Lung (tissue), 11 donors: ENCODE measurements at regions not wholly inside any gene's neighbourhood (a gene's known extent, or its start where the extent isn't known, plus 50 kb on each side); places are given as distances from the start of the nearest gene placed in this dataset.

Experiments used
- ATAC-seq: fragments of 200-7000 bp; cut with Tn5 transposase; one replicate; pipeline ENCODE4 v1.9.1; 2020; ENCODE audit warnings: moderate number of reproducible peaks; ENCODE audit not compliant: insufficient read depth, low FRiP score
- DNase-seq, 3 donors: peaks; one replicate each; pipeline ENCODE4 v3.0.0-alpha.2; 2013 to 2017
- H3K27ac ChIP-seq, 2 donors: one replicate each; pipeline ENCODE4 v1.5.1; 2013; ENCODE audit warnings: mild to moderate bottlenecking in 2 of 2, moderate library complexity in 2 of 2, control low read depth in 1 of 2, inconsistent platforms in 1 of 2, low read depth in 1 of 2, low read length in 1 of 2
- H3K27me3 ChIP-seq, 3 donors: one replicate each; pipeline ENCODE4 v1.5.1; 2013; ENCODE audit warnings: low read length in 2 of 3; ENCODE audit not compliant: control insufficient read depth in 3 of 3, insufficient read depth in 3 of 3
- H3K36me3 ChIP-seq, 4 donors: one replicate each; pipeline ENCODE4 v1.5.1; 2013; ENCODE audit warnings: low read length in 4 of 4, mild to moderate bottlenecking in 1 of 4, moderate library complexity in 1 of 4; ENCODE audit not compliant: control insufficient read depth in 4 of 4, insufficient read depth in 4 of 4
- H3K4me1 ChIP-seq, 5 donors: one replicate each; pipeline ENCODE4 v1.5.1; 2013; ENCODE audit warnings: low read length in 5 of 5, mild to moderate bottlenecking in 2 of 5, moderate library complexity in 1 of 5; ENCODE audit not compliant: control insufficient read depth in 5 of 5, insufficient read depth in 5 of 5
- H3K4me3 ChIP-seq: one replicate; pipeline ENCODE4 v1.5.1; 2013; ENCODE audit warnings: mild to moderate bottlenecking, control low read depth, moderate library complexity
- H3K9ac ChIP-seq, 2 donors: one replicate each; pipeline ENCODE4 v1.5.1; 2013; ENCODE audit warnings: low read length in 2 of 2, control low read depth in 1 of 2; ENCODE audit not compliant: insufficient read depth in 1 of 2
- H3K9me3 ChIP-seq, 4 donors: one replicate each; pipeline ENCODE4 v1.5.1; 2013; ENCODE audit warnings: low read length in 3 of 4, mild to moderate bottlenecking in 1 of 4, moderate library complexity in 1 of 4; ENCODE audit not compliant: control insufficient read depth in 4 of 4, insufficient read depth in 3 of 4
- WGBS, 2 donors: extraction: QIAGEN DNeasy Blood & Tissue Kit; methylation state at CpG; one replicate each; pipeline ENCODE4 v1.1.7; 2013; 5-methylcytosine and 5-hydroxymethylcytosine counted together
- TF ChIP-seq, protein P1 (sequence below): IDR thresholded peaks from 2 replicates; pipeline ENCODE4 v1.5.1; 2012; ENCODE audit warnings: mild to moderate bottlenecking; ENCODE audit errors: control extremely low read depth, extremely low read depth
- donor health status: control.
- donor health status: control.
- donor health status: Bipolar disorder and iron deficiency.
- donor health status: healthy.
- donor health status: DM: yes; HTN: yes; CAD: no.

DNA sequence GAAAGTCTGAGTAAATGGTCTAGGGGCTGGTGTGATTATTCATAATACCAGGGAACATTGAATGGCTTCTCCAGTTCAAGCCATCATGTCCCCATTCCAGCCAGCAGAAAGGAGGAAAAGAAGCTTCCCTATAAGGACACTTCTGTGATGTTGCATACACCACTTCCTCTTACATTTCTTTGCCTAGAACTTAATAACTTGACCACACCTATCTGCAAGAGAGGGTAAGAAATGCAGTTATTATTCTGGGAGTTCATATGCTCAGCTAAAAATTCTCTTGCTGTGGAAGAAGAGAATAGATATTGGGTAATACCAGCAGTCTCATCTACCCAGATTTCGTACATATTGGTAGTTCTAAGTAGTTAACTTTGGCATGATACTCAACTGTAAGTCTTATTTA lies 166.1 kb downstream of the SLC28A3 start:
- Histone ChIP-seq H3K9me3 (no peaks in the 10 kb centered on the region), H3K36me3 (no peaks in the 10 kb centered on the region), H3K27ac (no peak overlapping the region), H3K9ac (no peak overlapping the region), H3K27me3 (no peaks in the 10 kb centered on the region), H3K4me3 (no peak overlapping the region), H3K4me1 (peaks cover 0 to 10% (median 4%) of the 10 kb centered on the region in 5 donors)
- 34 to 50% methylated on average over 1 of the region's 1 CpG for WGBS, 2 donors
- ATAC-seq (peak; percentile 31), DNase-seq (no peak)
- TF ChIP-seq, protein P1, sequence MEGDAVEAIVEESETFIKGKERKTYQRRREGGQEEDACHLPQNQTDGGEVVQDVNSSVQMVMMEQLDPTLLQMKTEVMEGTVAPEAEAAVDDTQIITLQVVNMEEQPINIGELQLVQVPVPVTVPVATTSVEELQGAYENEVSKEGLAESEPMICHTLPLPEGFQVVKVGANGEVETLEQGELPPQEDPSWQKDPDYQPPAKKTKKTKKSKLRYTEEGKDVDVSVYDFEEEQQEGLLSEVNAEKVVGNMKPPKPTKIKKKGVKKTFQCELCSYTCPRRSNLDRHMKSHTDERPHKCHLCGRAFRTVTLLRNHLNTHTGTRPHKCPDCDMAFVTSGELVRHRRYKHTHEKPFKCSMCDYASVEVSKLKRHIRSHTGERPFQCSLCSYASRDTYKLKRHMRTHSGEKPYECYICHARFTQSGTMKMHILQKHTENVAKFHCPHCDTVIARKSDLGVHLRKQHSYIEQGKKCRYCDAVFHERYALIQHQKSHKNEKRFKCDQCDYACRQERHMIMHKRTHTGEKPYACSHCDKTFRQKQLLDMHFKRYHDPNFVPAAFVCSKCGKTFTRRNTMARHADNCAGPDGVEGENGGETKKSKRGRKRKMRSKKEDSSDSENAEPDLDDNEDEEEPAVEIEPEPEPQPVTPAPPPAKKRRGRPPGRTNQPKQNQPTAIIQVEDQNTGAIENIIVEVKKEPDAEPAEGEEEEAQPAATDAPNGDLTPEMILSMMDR = no peak

DNA sequence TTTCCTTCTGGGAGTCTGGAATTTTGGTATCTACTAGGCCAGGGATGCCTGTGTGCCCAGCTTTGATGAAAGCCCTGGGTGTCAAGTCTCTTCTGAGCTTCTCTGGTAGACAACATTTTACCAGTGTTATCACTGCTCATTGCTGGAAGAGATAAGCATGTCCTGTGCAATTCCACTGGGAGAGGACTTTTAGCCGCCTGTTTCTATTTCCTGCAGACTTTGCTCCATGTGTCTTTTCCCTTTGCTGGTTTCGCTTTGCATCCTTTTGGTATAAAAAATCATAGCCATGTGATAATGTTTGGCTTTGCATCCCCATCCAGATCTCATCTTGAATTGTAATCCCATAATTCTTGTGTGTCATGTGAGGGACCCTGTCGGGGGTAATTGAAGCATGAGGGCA lies 163.2 kb downstream of the SLC28A3 start:
- H3K9me3 ChIP-seq = no peaks in the 10 kb centered on the region
- no peak overlapping the region for H3K9ac ChIP-seq
- ATAC-seq (no peak), DNase-seq (no peak)
- H3K36me3 ChIP-seq = no peaks in the 10 kb centered on the region
- no peaks in the 10 kb centered on the region for H3K27me3 ChIP-seq
- WGBS, 2 donors = 89 to 92% methylated on average over 3 of the region's 3 CpGs
- H3K4me1 ChIP-seq = peaks cover 0 to 9% (median 0%) of the 10 kb centered on the region in 5 donors
- TF ChIP-seq, protein P1 = no peak
- no peak overlapping the region for H3K4me3 ChIP-seq
- H3K27ac ChIP-seq = no peak overlapping the region

DNA sequence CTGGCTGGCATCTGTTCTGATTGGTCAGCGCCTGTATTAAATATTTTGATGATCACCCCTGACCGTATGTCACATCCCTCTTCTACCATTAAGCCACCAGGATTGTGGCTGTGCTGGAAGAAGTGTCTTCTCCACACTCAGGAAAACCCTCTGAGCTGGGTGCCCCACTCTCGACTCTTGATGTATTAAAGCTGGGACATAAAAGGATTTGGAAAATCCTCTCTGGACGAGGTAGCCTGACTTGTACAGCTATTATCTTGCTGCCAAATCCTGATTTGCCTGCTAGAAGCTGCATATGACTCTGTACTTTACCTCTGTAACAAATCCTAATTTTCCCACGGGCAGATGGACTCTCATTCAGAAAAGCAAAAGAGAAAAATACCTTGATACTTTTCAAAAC lies 161.0 kb downstream of the SLC28A3 start:
- H3K4me1 ChIP-seq = peaks cover 0 to 9% (median 0%) of the 10 kb centered on the region in 5 donors
- ATAC-seq (no peak), DNase-seq (no peak)
- WGBS, 2 donors = 87 to 94% methylated on average over 5 of the region's 5 CpGs
- H3K27me3 ChIP-seq = no peaks in the 10 kb centered on the region
- TF ChIP-seq, protein P1 = no peak
- H3K36me3 ChIP-seq = no peaks in the 10 kb centered on the region
- no peak overlapping the region for H3K9ac ChIP-seq
- H3K27ac ChIP-seq = no peak overlapping the region
- H3K9me3 ChIP-seq = no peaks in the 10 kb centered on the region
- H3K4me3 ChIP-seq = no peak overlapping the region

DNA sequence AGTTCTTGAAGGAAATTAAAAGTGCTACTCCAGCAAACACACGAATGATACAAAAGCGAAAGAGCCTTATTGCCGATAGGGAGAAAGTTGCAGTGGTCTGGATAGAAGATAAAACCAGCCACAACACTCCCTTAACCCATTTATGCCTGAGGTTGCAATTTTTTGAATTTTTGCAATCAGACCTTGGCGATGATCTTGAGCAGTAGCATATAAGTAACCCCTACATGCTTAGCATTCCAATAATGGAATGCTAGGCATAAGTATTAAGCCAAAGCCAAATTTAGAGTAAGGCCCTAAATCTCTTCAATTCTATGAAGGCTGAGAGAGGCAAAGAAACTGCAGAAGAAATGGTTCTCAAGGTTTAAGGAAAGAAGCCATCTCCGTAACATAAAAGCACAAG lies 153.5 kb downstream of the SLC28A3 start:
- H3K4me3 ChIP-seq = no peak overlapping the region
- DNase-seq (no peak), ATAC-seq (no peak)
- H3K27ac ChIP-seq = no peak overlapping the region
- H3K9ac ChIP-seq = no peak overlapping the region
- no peaks in the 10 kb centered on the region for H3K27me3 ChIP-seq
- 70 to 90% methylated on average over 5 of the region's 5 CpGs for WGBS, 2 donors
- H3K4me1 ChIP-seq = peaks cover 0 to under 1% (median 0%) of the 10 kb centered on the region in 5 donors
- no peaks in the 10 kb centered on the region for H3K36me3 ChIP-seq
- TF ChIP-seq, protein P1 = no peak
- H3K9me3 ChIP-seq = no peaks in the 10 kb centered on the region
